ENCODE measurements at regions not wholly inside any gene's neighbourhood (a gene's known extent, or its start where the extent isn't known, plus 50 kb on each side); places are given as distances from the start of the nearest gene placed in this dataset.
"Not testable (repeated sequence)": the region's sequence is repeated elsewhere in the genome, so short reads cannot be mapped to it uniquely, and the experiment has no call there.

DNA sequence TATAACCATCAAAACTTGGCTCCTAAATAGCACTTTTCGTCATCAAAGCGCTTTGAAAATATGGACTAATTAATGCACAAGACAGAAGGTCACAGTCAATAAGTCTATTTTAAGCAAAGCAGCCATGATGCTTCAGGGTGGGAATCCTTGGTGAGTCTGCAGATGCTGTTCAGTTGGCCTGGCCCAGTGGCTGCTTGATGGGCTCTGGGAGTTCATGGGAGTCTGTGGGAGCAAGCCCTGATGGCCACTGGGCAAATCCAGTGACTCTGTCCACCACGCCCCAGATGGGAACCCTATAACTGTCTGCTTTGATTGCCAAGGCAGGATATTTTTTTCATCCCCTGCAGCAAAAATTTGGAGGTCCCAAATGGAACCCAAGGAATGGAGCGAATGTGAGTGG lies 95.7 kb upstream of the CTBP2 start:
- no peak for DNase-seq (ENCODE audit: extremely low spot score, unreplicated experiment)
- Mint-ChIP-seq H3K4me1 (ENCODE audit: unreplicated experiment) (no peaks in the 10 kb centered on the region), H3K27me3 (peaks cover 4% of the 10 kb centered on the region), H3K9me3 (no peaks in the 10 kb centered on the region), H3K27ac (no peak overlapping the region), H3K36me3 (no peaks in the 10 kb centered on the region), H3K4me3 (no peak overlapping the region)
- TF ChIP-seq, protein P1, sequence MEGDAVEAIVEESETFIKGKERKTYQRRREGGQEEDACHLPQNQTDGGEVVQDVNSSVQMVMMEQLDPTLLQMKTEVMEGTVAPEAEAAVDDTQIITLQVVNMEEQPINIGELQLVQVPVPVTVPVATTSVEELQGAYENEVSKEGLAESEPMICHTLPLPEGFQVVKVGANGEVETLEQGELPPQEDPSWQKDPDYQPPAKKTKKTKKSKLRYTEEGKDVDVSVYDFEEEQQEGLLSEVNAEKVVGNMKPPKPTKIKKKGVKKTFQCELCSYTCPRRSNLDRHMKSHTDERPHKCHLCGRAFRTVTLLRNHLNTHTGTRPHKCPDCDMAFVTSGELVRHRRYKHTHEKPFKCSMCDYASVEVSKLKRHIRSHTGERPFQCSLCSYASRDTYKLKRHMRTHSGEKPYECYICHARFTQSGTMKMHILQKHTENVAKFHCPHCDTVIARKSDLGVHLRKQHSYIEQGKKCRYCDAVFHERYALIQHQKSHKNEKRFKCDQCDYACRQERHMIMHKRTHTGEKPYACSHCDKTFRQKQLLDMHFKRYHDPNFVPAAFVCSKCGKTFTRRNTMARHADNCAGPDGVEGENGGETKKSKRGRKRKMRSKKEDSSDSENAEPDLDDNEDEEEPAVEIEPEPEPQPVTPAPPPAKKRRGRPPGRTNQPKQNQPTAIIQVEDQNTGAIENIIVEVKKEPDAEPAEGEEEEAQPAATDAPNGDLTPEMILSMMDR (conservative IDR thresholded peaks at IDR 0.05): no peak

DNA sequence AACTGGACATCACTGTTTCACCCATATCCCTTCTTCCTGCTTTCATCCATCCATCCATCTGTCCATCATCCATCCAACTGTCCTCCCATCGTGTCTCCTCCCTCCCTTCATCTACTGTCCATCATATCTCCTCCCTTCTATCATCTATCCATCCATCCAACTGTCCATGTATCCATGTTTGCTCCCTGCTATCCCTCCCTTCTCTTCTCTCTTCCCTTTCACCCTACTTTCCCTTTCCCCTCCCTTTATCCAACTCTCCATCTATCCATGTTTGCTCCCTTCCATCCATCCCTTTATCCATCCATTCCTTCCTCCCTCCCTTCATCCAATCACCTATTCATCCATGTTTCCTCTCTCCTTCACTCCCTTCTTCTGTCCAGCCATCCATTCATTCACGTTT lies 92.6 kb upstream of the CTBP2 start:
- Mint-ChIP-seq H3K27ac (no peak overlapping the region), H3K36me3 (no peaks in the 10 kb centered on the region), H3K9me3 (no peaks in the 10 kb centered on the region), H3K4me1 (ENCODE audit: unreplicated experiment) (no peaks in the 10 kb centered on the region), H3K27me3 (peaks cover 11% of the 10 kb centered on the region), H3K4me3 (no peak overlapping the region)
- TF ChIP-seq, protein P1 (conservative IDR thresholded peaks at IDR 0.05): no peak
- DNase-seq (ENCODE audit: extremely low spot score, unreplicated experiment): peak; percentile 2

DNA sequence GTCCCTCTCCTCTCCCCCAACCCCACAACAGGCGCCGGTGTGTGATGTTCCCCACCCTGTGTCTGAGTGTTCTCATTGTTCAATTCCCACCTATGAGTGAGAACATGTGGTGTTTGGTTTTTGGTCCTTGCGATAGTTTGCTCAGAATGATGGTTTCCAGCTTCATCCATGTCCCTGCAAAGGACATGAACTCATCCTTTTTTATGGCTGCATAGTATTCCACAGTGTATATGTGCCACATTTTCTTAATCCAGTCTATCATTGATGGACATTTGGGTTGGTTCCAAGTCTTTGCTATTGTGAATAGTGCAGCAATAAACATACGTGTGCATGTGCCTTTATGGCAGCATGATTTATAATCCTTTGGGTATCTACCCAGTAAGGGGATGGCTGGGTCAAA lies 90.5 kb upstream of the CTBP2 start:
- peaks cover 15% of the 10 kb centered on the region for H3K27me3 Mint-ChIP-seq
- H3K4me1 Mint-ChIP-seq (ENCODE audit: unreplicated experiment); H3K27ac Mint-ChIP-seq; H3K9me3 Mint-ChIP-seq; H3K4me3 Mint-ChIP-seq; H3K36me3 Mint-ChIP-seq: not testable (repeated sequence)
- peak; percentile 10 for DNase-seq (ENCODE audit: extremely low spot score, unreplicated experiment)

DNA sequence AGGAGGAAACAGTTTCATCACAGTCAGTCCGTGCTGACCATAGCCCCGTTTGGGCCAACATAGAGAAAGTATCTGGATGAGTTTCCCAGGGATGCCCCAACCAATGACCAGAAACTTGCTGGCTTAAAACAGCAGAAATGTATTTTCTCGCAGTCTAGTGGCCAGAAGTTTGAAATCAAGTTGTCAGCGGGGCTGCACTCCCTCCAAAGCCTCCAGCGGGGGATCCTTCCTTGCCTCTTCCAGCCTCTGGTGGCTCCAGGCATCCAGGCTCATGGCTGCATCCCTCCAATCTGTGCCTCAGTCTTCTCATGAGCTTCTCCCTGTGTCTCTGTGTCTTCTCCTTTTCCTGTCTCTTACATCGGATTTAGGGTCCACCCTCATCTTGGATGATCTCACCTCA lies 89.6 kb upstream of the CTBP2 start:
- DNase-seq (ENCODE audit: extremely low spot score, unreplicated experiment): peak; percentile 20
- Mint-ChIP-seq H3K36me3 (no peaks in the 10 kb centered on the region), H3K4me3 (no peak overlapping the region), H3K27me3 (peaks cover 15% of the 10 kb centered on the region), H3K9me3 (no peaks in the 10 kb centered on the region), H3K27ac (no peak overlapping the region), H3K4me1 (ENCODE audit: unreplicated experiment) (no peaks in the 10 kb centered on the region)
- TF ChIP-seq, protein P1 (conservative IDR thresholded peaks at IDR 0.05): no peak

DNA sequence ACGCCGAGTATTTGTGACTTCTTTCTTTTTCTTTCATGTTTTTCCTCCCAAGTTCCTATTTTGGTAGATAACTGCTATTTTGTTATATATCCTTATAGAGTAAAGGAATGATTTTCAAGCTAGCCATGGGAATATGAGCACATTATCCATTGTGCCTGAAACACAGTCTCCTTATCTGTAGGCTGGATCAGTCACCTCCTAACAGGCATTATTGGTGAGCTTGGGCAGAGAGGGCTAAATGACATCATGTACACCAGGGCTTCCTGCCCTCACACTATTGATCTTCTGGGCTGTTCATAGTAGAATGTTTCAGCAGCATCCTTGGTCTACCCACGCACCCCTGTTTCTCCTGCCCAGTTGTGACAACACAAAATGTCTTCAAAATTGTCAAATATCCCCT lies 88.1 kb upstream of the CTBP2 start:
- Mint-ChIP-seq H3K36me3 (no peaks in the 10 kb centered on the region), H3K27me3 (peaks cover 18% of the 10 kb centered on the region), H3K4me3 (no peak overlapping the region), H3K9me3 (no peaks in the 10 kb centered on the region), H3K27ac (no peak overlapping the region), H3K4me1 (ENCODE audit: unreplicated experiment) (no peaks in the 10 kb centered on the region)
- DNase-seq (ENCODE audit: extremely low spot score, unreplicated experiment): peak; percentile 11
- TF ChIP-seq, protein P1 (conservative IDR thresholded peaks at IDR 0.05): no peak

DNA sequence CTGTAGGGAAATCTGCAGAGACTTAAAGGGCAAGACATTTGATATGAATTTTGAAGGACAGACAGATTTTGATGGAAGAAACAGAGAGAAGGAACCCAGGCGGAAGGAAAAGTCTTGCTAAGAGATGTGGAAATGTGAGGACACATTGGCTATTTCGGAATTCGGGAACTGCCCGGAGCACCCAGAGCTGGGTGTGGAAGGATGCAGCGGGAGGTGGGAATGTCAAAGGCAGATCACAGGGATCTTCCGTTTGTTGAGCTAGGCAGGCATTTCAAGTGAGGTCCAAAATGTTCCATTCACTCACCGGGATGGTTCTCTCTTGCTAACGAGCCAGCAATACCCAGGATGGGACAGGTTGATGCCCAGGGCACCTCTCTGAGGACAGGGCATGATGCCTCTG lies 87.2 kb upstream of the CTBP2 start:
- Mint-ChIP-seq H3K4me1 (ENCODE audit: unreplicated experiment) (no peaks in the 10 kb centered on the region), H3K27ac (no peak overlapping the region), H3K4me3 (no peak overlapping the region), H3K36me3 (no peaks in the 10 kb centered on the region), H3K27me3 (peaks cover 18% of the 10 kb centered on the region), H3K9me3 (no peaks in the 10 kb centered on the region)
- peak; percentile 39 for DNase-seq (ENCODE audit: extremely low spot score, unreplicated experiment)
- TF ChIP-seq, protein P1 (conservative IDR thresholded peaks at IDR 0.05): no peak

Measured in type B pancreatic cell (in vitro differentiated cells).